ENCODE measurements at regions not wholly inside any gene's neighbourhood (a gene's known extent, or its start where the extent isn't known, plus 50 kb on each side); places are given as distances from the start of the nearest gene placed in this dataset.

GRCh38 chr12:108055141-108055540 is 73.9 kb upstream of the WSCD2 start:
- Histone ChIP-seq H3K4me1 (ENCODE audit: insufficient read depth) (no peaks in the 10 kb centered on the region), H3K36me3 (no peaks in the 10 kb centered on the region), H3K27ac (no peak overlapping the region), H3K27me3 (no peaks in the 10 kb centered on the region), H3K4me3 (no peak overlapping the region), H3K9me3 (no peaks in the 10 kb centered on the region)
- DNase-seq = no peak
- intact Hi-C loops (cut with DNase I) = no loop called here
- TF ChIP-seq CTCF (IDR thresholded peaks at IDR 0.05) (no peak), POLR2A (IDR thresholded peaks at IDR 0.05) (no peak)
- 20 to 39% (median 21%) methylated on average over 3 of the region's 3 CpGs for WGBS, 3 donors

GRCh38 chr12:108060067-108060466 is 69.0 kb upstream of the WSCD2 start:
- WGBS, 3 donors = 45 to 57% (median 48%) methylated on average over 3 of the region's 3 CpGs
- no peak for DNase-seq

GRCh38 chr12:108060903-108061302 is 68.2 kb upstream of the WSCD2 start:
- no peaks in the 10 kb centered on the region for H3K9me3 ChIP-seq
- TF ChIP-seq EP300 (IDR thresholded peaks at IDR 0.05) = no peak
- no peak for TF ChIP-seq POLR2A (IDR thresholded peaks at IDR 0.05)
- TF ChIP-seq CTCF (IDR thresholded peaks at IDR 0.05) = no peak
- no peaks in the 10 kb centered on the region for H3K4me1 ChIP-seq (ENCODE audit: insufficient read depth)
- WGBS, 3 donors = 48 to 79% (median 59%) methylated on average over 1 of the region's 1 CpG
- H3K27me3 ChIP-seq = no peaks in the 10 kb centered on the region
- DNase-seq = no peak
- H3K27ac ChIP-seq = no peak overlapping the region
- intact Hi-C loops (cut with DNase I) = no loop called here
- no peak overlapping the region for H3K4me3 ChIP-seq
- H3K36me3 ChIP-seq = no peaks in the 10 kb centered on the region

More at GRCh38 chr12:108060067-108060466, 69.0 kb upstream of the WSCD2 start:
- Histone ChIP-seq H3K27ac (no peak overlapping the region), H3K4me3 (no peak overlapping the region), H3K36me3 (no peaks in the 10 kb centered on the region), H3K27me3 (no peaks in the 10 kb centered on the region), H3K4me1 (ENCODE audit: insufficient read depth) (no peaks in the 10 kb centered on the region), H3K9me3 (no peaks in the 10 kb centered on the region)
- intact Hi-C loops (cut with DNase I) = no loop called here
- no peak for TF ChIP-seq CTCF (IDR thresholded peaks at IDR 0.05)
- no peak for TF ChIP-seq EP300 (IDR thresholded peaks at IDR 0.05)
- no peak for TF ChIP-seq POLR2A (IDR thresholded peaks at IDR 0.05)

GRCh38 chr12:108063192-108063591 is 65.9 kb upstream of the WSCD2 start:
- 12 to 18% (median 16%) methylated on average over 3 of the region's 3 CpGs for WGBS, 3 donors
- no peaks in the 10 kb centered on the region for H3K9me3 ChIP-seq
- DNase-seq = no peak
- intact Hi-C loops (cut with DNase I) = no loop called here
- no peaks in the 10 kb centered on the region for H3K4me1 ChIP-seq (ENCODE audit: insufficient read depth)
- no peak overlapping the region for H3K27ac ChIP-seq
- no peaks in the 10 kb centered on the region for H3K36me3 ChIP-seq
- TF ChIP-seq POLR2A (IDR thresholded peaks at IDR 0.05) (no peak), CTCF (IDR thresholded peaks at IDR 0.05) (no peak), EP300 (IDR thresholded peaks at IDR 0.05) (no peak)
- H3K4me3 ChIP-seq = no peak overlapping the region
- no peaks in the 10 kb centered on the region for H3K27me3 ChIP-seq

GRCh38 chr12:108065069-108065468 is 64.0 kb upstream of the WSCD2 start:
- Histone ChIP-seq H3K36me3 (no peaks in the 10 kb centered on the region), H3K4me3 (no peak overlapping the region), H3K4me1 (ENCODE audit: insufficient read depth) (no peaks in the 10 kb centered on the region), H3K27ac (no peak overlapping the region), H3K27me3 (no peaks in the 10 kb centered on the region), H3K9me3 (no peaks in the 10 kb centered on the region)
- DNase-seq = no peak
- intact Hi-C loops (cut with DNase I) = no loop called here
- TF ChIP-seq POLR2A (IDR thresholded peaks at IDR 0.05) (no peak), EP300 (IDR thresholded peaks at IDR 0.05) (no peak), CTCF (IDR thresholded peaks at IDR 0.05) (no peak)
- 22 to 25% (median 24%) methylated on average over 7 of the region's 7 CpGs for WGBS, 3 donors

Data from ovary (tissue), 7 donors.